Uterus (tissue), 2 donors: ENCODE measurements at regions not wholly inside any gene's neighbourhood (a gene's known extent, or its start where the extent isn't known, plus 50 kb on each side); places are given as distances from the start of the nearest gene placed in this dataset.

Experiments used
- CTCF ChIP-seq, 4 experiments: fragments of 200-600 bp in 2 of 4; fragments of 450-650 bp in 2 of 4; sonication (generic) in 2 of 4; IDR thresholded peaks; one replicate each; pipeline ENCODE4 v1.5.1; 2016 to 2019; ENCODE audit warnings: antibody characterized with exemption in 4 of 4, mild to moderate bottlenecking in 2 of 4, moderate library complexity in 1 of 4
- POLR2A ChIP-seq, 2 donors: fragments of 450-650 bp; IDR thresholded peaks; one replicate each; pipeline ENCODE4 v1.6.1; 2016; ENCODE audit warnings: antibody characterized with exemption in 2 of 2, mild to moderate bottlenecking in 1 of 2, moderate library complexity in 1 of 2

GRCh38 chr9:1871626-1872419, 143.3 kb upstream of the SMARCA2 start:
- no peak for TF ChIP-seq CTCF (IDR thresholded peaks at IDR 0.05)
- no peak for TF ChIP-seq POLR2A (IDR thresholded peaks at IDR 0.05)
